Inferior parietal cortex (tissue), 1 donor: ENCODE measurements at regions not wholly inside any gene's neighbourhood (a gene's known extent, or its start where the extent isn't known, plus 50 kb on each side); places are given as distances from the start of the nearest gene placed in this dataset.
"Not testable (repeated sequence)": the region's sequence is repeated elsewhere in the genome, so short reads cannot be mapped to it uniquely, and the experiment has no call there.

Experiments used
- DNase-seq: peaks from one replicate; pipeline ENCODE4 v3.0.0-alpha.2; 2016; ENCODE audit errors: extremely low spot score

- DNase-seq, result no peak
These were observed 692.9 kb downstream of the QKI start for GRCh38 chr6:164107297-164107995.

- DNase-seq, result no peak
These were observed 691.8 kb downstream of the QKI start for GRCh38 chr6:164106345-164106769.

GRCh38 chr6:164105705-164106104, 691.2 kb downstream of the QKI start:
- no peak for DNase-seq

GRCh38 chr6:164104432-164104831, 689.9 kb downstream of the QKI start:
- DNase-seq, result no peak

GRCh38 chr6:164102693-164103092, 688.2 kb downstream of the QKI start:
- no peak for DNase-seq

- no peak for DNase-seq
These were observed 687.3 kb downstream of the QKI start for GRCh38 chr6:164101859-164102258.

GRCh38 chr6:164099269-164099865, 684.8 kb downstream of the QKI start:
- DNase-seq, result no peak

- DNase-seq, result no peak
These were observed 684.3 kb downstream of the QKI start for GRCh38 chr6:164098857-164099267.

- no peak for DNase-seq
These were observed 683.3 kb downstream of the QKI start for GRCh38 chr6:164097551-164098398.

GRCh38 chr6:164097056-164097455, 682.5 kb downstream of the QKI start:
- no peak for DNase-seq

GRCh38 chr6:164095056-164095455, 680.5 kb downstream of the QKI start:
- DNase-seq, result no peak

GRCh38 chr6:164087870-164088269, 673.4 kb downstream of the QKI start:
- DNase-seq, result no peak

GRCh38 chr6:164087211-164087610, 672.7 kb downstream of the QKI start:
- DNase-seq, result no peak

GRCh38 chr6:164086076-164086887, 671.8 kb downstream of the QKI start:
- DNase-seq, result no peak

GRCh38 chr6:164085091-164086075, 670.9 kb downstream of the QKI start:
- peak; percentile 89 for DNase-seq

- DNase-seq, result no peak
These were observed 664.7 kb downstream of the QKI start for GRCh38 chr6:164079275-164079600.

- DNase-seq, result no peak
These were observed 664.2 kb downstream of the QKI start for GRCh38 chr6:164078532-164079274.

GRCh38 chr6:164076818-164077532, 662.5 kb downstream of the QKI start:
- not testable (repeated sequence) for DNase-seq

- DNase-seq, result no peak
These were observed 661.6 kb downstream of the QKI start for GRCh38 chr6:164075981-164076615.
